Fibroblast of lung (primary cell): ENCODE measurements at regions not wholly inside any gene's neighbourhood (a gene's known extent, or its start where the extent isn't known, plus 50 kb on each side); places are given as distances from the start of the nearest gene placed in this dataset.

Source experiments
- CTCF ChIP-seq, 2 donors: IDR thresholded peaks in 1 of 2; conservative IDR thresholded peaks in 1 of 2; 1 replicate in 1 of 2; 2 replicates in 1 of 2; pipeline ENCODE4 v1.5.1; 2011 to 2012; ENCODE audit warnings: low read length in 2 of 2, control low read depth in 1 of 2, inconsistent platforms in 1 of 2, low read depth in 1 of 2, mild to moderate bottlenecking in 1 of 2
- EZH2 ChIP-seq: IDR thresholded peaks from 2 replicates; pipeline ENCODE4 v1.5.1; 2012; ENCODE audit warnings: low read length, control low read depth, mild to moderate bottlenecking; ENCODE audit errors: missing control alignments

- no peak for TF ChIP-seq EZH2
- TF ChIP-seq CTCF (conservative IDR thresholded peaks at IDR 0.05 in 1 of 2, IDR thresholded peaks at IDR 0.05 in 1 of 2; ENCODE audit: low read depth in 1 of 2, low read length in 2 of 2): no peak
Measured at GRCh38 chr2:181188605-181189004, 208.2 kb downstream of the UBE2E3 start.
